ENCODE measurements at regions not wholly inside any gene's neighbourhood (a gene's known extent, or its start where the extent isn't known, plus 50 kb on each side); places are given as distances from the start of the nearest gene placed in this dataset.

- TF ChIP-seq MYNN (CRISPR knock-in tag; IDR thresholded peaks at IDR 0.05; ENCODE audit: low read depth) (no peak), ZNF83 (CRISPR knock-in tag; IDR thresholded peaks at IDR 0.05; ENCODE audit: borderline replicate concordance) (no peak), ETV6 (CRISPR knock-in tag; conservative IDR thresholded peaks at IDR 0.05) (no peak), MED13 (CRISPR knock-in tag; IDR thresholded peaks at IDR 0.05) (no peak), CREB1 (IDR thresholded peaks at IDR 0.05) (no peak), CREB1 (CRISPR knock-in tag; IDR thresholded peaks at IDR 0.05) (no peak), HMG20B (CRISPR knock-in tag; conservative IDR thresholded peaks at IDR 0.05) (no peak), MED8 (CRISPR knock-in tag; IDR thresholded peaks at IDR 0.05; ENCODE audit: insufficient replicate concordance) (no peak), POLR2A (IDR thresholded peaks at IDR 0.05; ENCODE audit: insufficient read depth in 1 of 2, low read depth in 2 of 2, low read length in 2 of 2) (no peak), E2F5 (CRISPR knock-in tag; conservative IDR thresholded peaks at IDR 0.05) (no peak), YY1 (IDR thresholded peaks at IDR 0.05; ENCODE audit: insufficient read depth, insufficient replicate concordance, low read depth, low read length) (no peak), MEIS1 (CRISPR knock-in tag; IDR thresholded peaks at IDR 0.05; ENCODE audit: borderline replicate concordance) (no peak), MTF2 (CRISPR knock-in tag; IDR thresholded peaks at IDR 0.05; ENCODE audit: borderline replicate concordance) (no peak)
Measured at GRCh38 chr9:115364991-115365390, 247.0 kb upstream of the TNC start.
